ENCODE measurements at regions not wholly inside any gene's neighbourhood (a gene's known extent, or its start where the extent isn't known, plus 50 kb on each side); places are given as distances from the start of the nearest gene placed in this dataset.

GRCh38 chr12:28963554-28963953 is 185.5 kb upstream of the FAR2 start:
- H3K4me3 ChIP-seq (ENCODE audit: low read length): no peak overlapping the region
- H3K36me3 ChIP-seq (ENCODE audit: control insufficient read depth, insufficient read depth, low read length, severe bottlenecking): no peaks in the 10 kb centered on the region
- peak; percentile 45 for DNase-seq (ENCODE audit: low read depth)
- peaks cover 49% of the 10 kb centered on the region for H3K4me1 ChIP-seq (ENCODE audit: control insufficient read depth, insufficient read depth, low read length)
- H3K9ac ChIP-seq (ENCODE audit: low read length): no peak overlapping the region
- peaks cover 5% of the 10 kb centered on the region for H3K9me3 ChIP-seq (ENCODE audit: control insufficient read depth, low read length)
- H3K27me3 ChIP-seq (replicated peaks; ENCODE audit: control insufficient read depth, insufficient read depth, low read length): no peaks in the 10 kb centered on the region

- no peak overlapping the region for H3K9ac ChIP-seq (ENCODE audit: low read length)
- peaks cover 26% of the 10 kb centered on the region for H3K4me1 ChIP-seq (ENCODE audit: control insufficient read depth, insufficient read depth, low read length)
- H3K9me3 ChIP-seq (ENCODE audit: control insufficient read depth, low read length): no peaks in the 10 kb centered on the region
- no peaks in the 10 kb centered on the region for H3K27me3 ChIP-seq (replicated peaks; ENCODE audit: control insufficient read depth, insufficient read depth, low read length)
- no peak for DNase-seq (ENCODE audit: low read depth)
- H3K4me3 ChIP-seq (ENCODE audit: low read length): no peak overlapping the region
- no peaks in the 10 kb centered on the region for H3K36me3 ChIP-seq (ENCODE audit: control insufficient read depth, insufficient read depth, low read length, severe bottlenecking)
These were observed 182.9 kb upstream of the FAR2 start for GRCh38 chr12:28966046-28966780.

- H3K4me1 ChIP-seq (ENCODE audit: control insufficient read depth, insufficient read depth, low read length): peaks cover 13% of the 10 kb centered on the region
- no peak overlapping the region for H3K9ac ChIP-seq (ENCODE audit: low read length)
- H3K27me3 ChIP-seq (replicated peaks; ENCODE audit: control insufficient read depth, insufficient read depth, low read length): no peaks in the 10 kb centered on the region
- H3K36me3 ChIP-seq (ENCODE audit: control insufficient read depth, insufficient read depth, low read length, severe bottlenecking): no peaks in the 10 kb centered on the region
- no peak for DNase-seq (ENCODE audit: low read depth)
- H3K9me3 ChIP-seq (ENCODE audit: control insufficient read depth, low read length): no peaks in the 10 kb centered on the region
- H3K4me3 ChIP-seq (ENCODE audit: low read length): no peak overlapping the region
These were observed 181.7 kb upstream of the FAR2 start for GRCh38 chr12:28967426-28967825.

- Histone ChIP-seq H3K27me3 (replicated peaks; ENCODE audit: control insufficient read depth, insufficient read depth, low read length) (no peaks in the 10 kb centered on the region), H3K4me3 (ENCODE audit: low read length) (no peak overlapping the region), H3K9ac (ENCODE audit: low read length) (no peak overlapping the region), H3K36me3 (ENCODE audit: control insufficient read depth, insufficient read depth, low read length, severe bottlenecking) (no peaks in the 10 kb centered on the region), H3K9me3 (ENCODE audit: control insufficient read depth, low read length) (no peaks in the 10 kb centered on the region), H3K4me1 (ENCODE audit: control insufficient read depth, insufficient read depth, low read length) (peaks cover 6% of the 10 kb centered on the region)
- no peak for DNase-seq (ENCODE audit: low read depth)
These were observed 175.6 kb upstream of the FAR2 start for GRCh38 chr12:28973491-28973890.

- Histone ChIP-seq H3K36me3 (ENCODE audit: control insufficient read depth, insufficient read depth, low read length, severe bottlenecking) (no peaks in the 10 kb centered on the region), H3K9ac (ENCODE audit: low read length) (no peak overlapping the region), H3K27me3 (replicated peaks; ENCODE audit: control insufficient read depth, insufficient read depth, low read length) (no peaks in the 10 kb centered on the region), H3K4me3 (ENCODE audit: low read length) (no peak overlapping the region), H3K9me3 (ENCODE audit: control insufficient read depth, low read length) (no peaks in the 10 kb centered on the region), H3K4me1 (ENCODE audit: control insufficient read depth, insufficient read depth, low read length) (peaks cover 6% of the 10 kb centered on the region)
- peak; percentile 29 for DNase-seq (ENCODE audit: low read depth)
These were observed 174.9 kb upstream of the FAR2 start for GRCh38 chr12:28974166-28974565.

GRCh38 chr12:28974883-28975282 is 174.2 kb upstream of the FAR2 start:
- DNase-seq (ENCODE audit: low read depth): no peak
- Histone ChIP-seq H3K4me3 (ENCODE audit: low read length) (no peak overlapping the region), H3K4me1 (ENCODE audit: control insufficient read depth, insufficient read depth, low read length) (peaks cover 6% of the 10 kb centered on the region), H3K9ac (ENCODE audit: low read length) (no peak overlapping the region), H3K36me3 (ENCODE audit: control insufficient read depth, insufficient read depth, low read length, severe bottlenecking) (no peaks in the 10 kb centered on the region), H3K27me3 (replicated peaks; ENCODE audit: control insufficient read depth, insufficient read depth, low read length) (no peaks in the 10 kb centered on the region), H3K9me3 (ENCODE audit: control insufficient read depth, low read length) (no peaks in the 10 kb centered on the region)

GRCh38 chr12:28975564-28976340 is 173.3 kb upstream of the FAR2 start:
- Histone ChIP-seq H3K36me3 (ENCODE audit: control insufficient read depth, insufficient read depth, low read length, severe bottlenecking) (no peaks in the 10 kb centered on the region), H3K9me3 (ENCODE audit: control insufficient read depth, low read length) (no peaks in the 10 kb centered on the region), H3K4me3 (ENCODE audit: low read length) (no peak overlapping the region), H3K9ac (ENCODE audit: low read length) (no peak overlapping the region), H3K27me3 (replicated peaks; ENCODE audit: control insufficient read depth, insufficient read depth, low read length) (no peaks in the 10 kb centered on the region), H3K4me1 (ENCODE audit: control insufficient read depth, insufficient read depth, low read length) (peaks cover 6% of the 10 kb centered on the region)
- DNase-seq (ENCODE audit: low read depth): no peak

GRCh38 chr12:28980436-28980835 is 168.6 kb upstream of the FAR2 start:
- Histone ChIP-seq H3K4me1 (ENCODE audit: control insufficient read depth, insufficient read depth, low read length) (no peaks in the 10 kb centered on the region), H3K27me3 (replicated peaks; ENCODE audit: control insufficient read depth, insufficient read depth, low read length) (no peaks in the 10 kb centered on the region), H3K36me3 (ENCODE audit: control insufficient read depth, insufficient read depth, low read length, severe bottlenecking) (no peaks in the 10 kb centered on the region), H3K9me3 (ENCODE audit: control insufficient read depth, low read length) (no peaks in the 10 kb centered on the region), H3K9ac (ENCODE audit: low read length) (no peak overlapping the region), H3K4me3 (ENCODE audit: low read length) (no peak overlapping the region)
- DNase-seq (ENCODE audit: low read depth): no peak

- H3K4me3 ChIP-seq (ENCODE audit: low read length): peak overlapping the region; percentile 38
- no peaks in the 10 kb centered on the region for H3K36me3 ChIP-seq (ENCODE audit: control insufficient read depth, insufficient read depth, low read length, severe bottlenecking)
- no peaks in the 10 kb centered on the region for H3K9me3 ChIP-seq (ENCODE audit: control insufficient read depth, low read length)
- H3K4me1 ChIP-seq (ENCODE audit: control insufficient read depth, insufficient read depth, low read length): peaks cover 21% of the 10 kb centered on the region
- peak overlapping the region; percentile 62 for H3K9ac ChIP-seq (ENCODE audit: low read length)
- no peaks in the 10 kb centered on the region for H3K27me3 ChIP-seq (replicated peaks; ENCODE audit: control insufficient read depth, insufficient read depth, low read length)
- no peak for DNase-seq (ENCODE audit: low read depth)
These were observed 161.3 kb upstream of the FAR2 start for GRCh38 chr12:28987538-28988324.

GRCh38 chr12:28988325-28988704 is 160.8 kb upstream of the FAR2 start:
- peak overlapping the region; percentile 38 for H3K4me3 ChIP-seq (ENCODE audit: low read length)
- DNase-seq (ENCODE audit: low read depth): no peak
- no peaks in the 10 kb centered on the region for H3K9me3 ChIP-seq (ENCODE audit: control insufficient read depth, low read length)
- H3K27me3 ChIP-seq (replicated peaks; ENCODE audit: control insufficient read depth, insufficient read depth, low read length): no peaks in the 10 kb centered on the region
- no peaks in the 10 kb centered on the region for H3K36me3 ChIP-seq (ENCODE audit: control insufficient read depth, insufficient read depth, low read length, severe bottlenecking)
- H3K9ac ChIP-seq (ENCODE audit: low read length): peak overlapping the region; percentile 62
- peaks cover 21% of the 10 kb centered on the region for H3K4me1 ChIP-seq (ENCODE audit: control insufficient read depth, insufficient read depth, low read length)

GRCh38 chr12:28991626-28992025 is 157.5 kb upstream of the FAR2 start:
- Histone ChIP-seq H3K4me1 (ENCODE audit: control insufficient read depth, insufficient read depth, low read length) (peaks cover 49% of the 10 kb centered on the region), H3K36me3 (ENCODE audit: control insufficient read depth, insufficient read depth, low read length, severe bottlenecking) (no peaks in the 10 kb centered on the region), H3K27me3 (replicated peaks; ENCODE audit: control insufficient read depth, insufficient read depth, low read length) (no peaks in the 10 kb centered on the region), H3K9me3 (ENCODE audit: control insufficient read depth, low read length) (no peaks in the 10 kb centered on the region), H3K9ac (ENCODE audit: low read length) (no peak overlapping the region), H3K4me3 (ENCODE audit: low read length) (no peak overlapping the region)
- no peak for DNase-seq (ENCODE audit: low read depth)

All from adipocyte (in vitro differentiated cells).